ENCODE measurements at regions not wholly inside any gene's neighbourhood (a gene's known extent, or its start where the extent isn't known, plus 50 kb on each side); places are given as distances from the start of the nearest gene placed in this dataset.

DNA sequence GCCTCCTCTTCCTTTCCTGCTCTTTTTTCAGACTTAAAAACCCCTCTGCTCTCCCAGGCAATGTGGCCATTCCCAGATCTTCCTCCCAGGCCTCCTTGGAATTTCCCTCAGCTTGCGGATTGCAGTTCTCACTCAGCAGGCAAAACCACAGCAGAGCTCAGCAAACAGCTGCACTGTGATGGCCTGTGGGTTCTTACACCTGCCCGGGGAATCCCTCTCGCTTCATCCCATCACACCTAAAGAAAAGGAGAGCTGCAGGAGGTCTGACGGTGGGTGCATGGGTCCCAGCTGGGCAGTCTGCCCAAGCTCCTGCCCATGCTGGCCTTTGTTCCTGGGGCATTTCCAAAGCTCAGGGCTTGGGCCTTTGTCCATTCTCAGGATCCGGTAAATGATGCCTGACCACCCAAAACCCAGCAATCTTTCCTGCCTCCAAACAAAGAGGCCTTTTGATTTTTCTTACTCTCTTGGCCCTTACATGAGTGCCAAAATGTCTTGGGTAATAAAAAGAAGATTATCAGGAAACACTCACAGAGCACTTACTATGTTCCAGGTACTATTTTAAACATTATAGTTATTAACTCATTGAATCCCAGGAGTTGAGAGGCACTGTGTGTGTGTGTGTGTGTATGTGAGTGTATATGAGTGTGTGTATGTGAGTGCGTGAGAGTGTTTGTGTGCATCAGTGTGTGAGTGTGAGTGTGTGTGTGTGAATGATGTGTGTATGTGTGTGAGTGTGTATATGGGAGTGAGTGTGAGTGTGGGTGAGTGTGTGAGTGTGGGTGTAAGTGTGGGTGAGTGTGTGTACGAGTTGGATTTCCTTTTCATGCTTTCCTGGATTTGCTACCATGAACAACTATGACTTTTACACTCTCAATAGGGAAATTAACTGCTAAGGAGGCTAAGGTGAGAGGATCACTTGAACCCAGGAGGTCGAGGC is 64.5 kb upstream of the PODXL start:
- ATAC-seq: peak; percentile 48

DNA sequence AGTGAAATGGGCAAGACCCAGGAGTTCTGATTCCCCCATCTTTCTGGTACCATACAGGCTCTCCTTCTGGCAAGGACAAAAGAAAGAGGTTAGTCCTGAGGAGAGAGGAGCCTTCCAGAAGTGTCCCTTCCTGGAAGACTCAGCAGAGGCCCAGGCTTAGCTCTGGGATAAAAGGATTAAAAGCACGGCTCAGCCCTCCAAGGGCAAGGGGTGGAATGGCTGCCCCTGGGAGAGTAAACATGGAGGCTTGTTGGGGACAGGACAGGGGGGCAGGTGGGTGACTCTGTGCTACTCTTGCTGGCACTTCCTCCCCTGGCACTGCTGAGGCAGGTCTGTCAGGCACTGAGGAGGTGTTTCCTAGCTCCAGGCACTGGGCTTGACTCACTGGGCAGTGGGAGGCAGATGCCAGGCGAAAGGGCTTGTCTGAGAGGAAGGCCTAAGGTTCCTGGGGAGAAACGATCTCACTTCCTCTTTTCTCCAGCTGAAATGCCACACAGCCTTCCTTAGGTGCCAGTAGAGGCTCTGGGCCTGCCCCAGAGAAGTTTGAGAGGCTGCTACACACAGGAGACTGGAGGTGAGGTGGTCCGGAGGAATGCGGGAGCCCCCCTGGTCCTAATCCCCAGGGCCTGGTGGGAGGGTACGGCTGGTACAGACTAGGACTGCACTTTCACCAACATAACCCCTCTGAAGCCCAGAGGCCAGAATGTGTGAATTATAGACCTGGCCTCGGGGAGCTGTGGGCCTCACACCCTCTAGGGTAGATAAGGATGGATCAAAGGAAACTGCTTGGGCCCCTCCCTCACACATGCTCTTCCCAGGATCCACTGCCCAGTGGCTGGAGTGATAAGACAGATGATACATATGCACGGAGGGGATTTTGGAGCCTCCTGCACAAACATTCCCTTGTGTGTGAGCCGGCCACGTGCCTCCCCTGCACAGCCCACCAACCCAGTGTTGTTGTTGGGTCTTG is 63.2 kb upstream of the PODXL start:
- ATAC-seq: no peak
- intact Hi-C loops (cut with DNase I): no loop called here
- DNase-seq (ENCODE audit: low spot score): no peak

More for the DNA sequence above, 64.5 kb upstream of the PODXL start:
- no peak for DNase-seq (ENCODE audit: low spot score)
- intact Hi-C loops (cut with DNase I): no loop called here

DNA sequence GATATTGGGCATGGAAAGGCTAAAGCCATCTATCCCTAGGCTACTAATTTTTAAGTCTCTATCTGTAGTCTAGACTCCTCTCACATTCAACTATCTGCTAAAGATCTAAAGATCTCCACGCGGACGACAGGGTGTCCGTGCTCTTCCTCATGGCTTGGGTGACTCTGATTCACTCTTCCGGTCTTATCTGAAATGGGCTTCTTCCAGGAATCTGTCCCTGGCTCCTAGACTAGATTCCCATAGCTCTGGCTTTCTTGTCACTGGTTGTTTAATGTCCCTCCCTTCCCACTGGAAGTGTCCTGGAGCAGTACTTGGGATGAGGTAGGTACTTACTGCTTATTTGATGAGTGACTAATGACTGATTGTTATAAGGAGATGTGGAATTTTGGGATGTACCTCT is 62.0 kb upstream of the PODXL start:
- ATAC-seq: no peak
- intact Hi-C loops (cut with DNase I): no loop called here
- no peak for DNase-seq (ENCODE audit: low spot score)

DNA sequence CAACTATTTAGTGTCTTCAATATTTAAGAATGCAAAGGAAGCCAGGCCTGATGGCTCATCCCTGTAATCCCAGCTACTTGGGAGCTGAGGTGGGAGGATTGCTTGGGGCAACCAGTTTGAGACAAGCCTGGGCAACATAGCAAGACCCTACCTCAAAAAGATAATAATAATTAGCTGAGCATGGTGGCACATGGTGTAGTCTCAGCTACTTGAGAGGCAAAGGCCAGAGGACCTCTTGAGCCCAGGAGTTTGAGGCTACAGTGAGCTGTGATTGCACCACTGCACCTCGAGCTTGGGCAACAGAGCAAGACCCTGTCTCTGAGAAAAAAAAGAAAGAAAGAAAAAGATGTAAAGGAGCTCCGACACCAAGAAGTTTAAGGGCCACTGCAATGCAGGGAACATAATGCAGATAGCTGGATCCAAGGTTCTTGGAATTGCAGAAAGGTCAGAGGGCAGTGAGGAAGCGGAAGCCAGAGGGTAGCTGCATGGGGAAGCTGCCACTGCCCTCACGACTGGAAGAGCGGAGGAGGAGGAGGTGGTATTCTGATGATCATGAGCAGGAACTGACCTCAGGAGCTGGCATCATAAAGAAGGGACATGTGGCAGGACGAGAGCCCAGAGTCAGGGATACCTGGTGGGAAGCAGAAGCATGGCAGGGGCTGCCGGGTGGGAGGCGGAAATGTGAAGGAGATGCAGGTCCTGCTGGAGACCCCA is 60.2 kb upstream of the PODXL start:
- DNase-seq (ENCODE audit: low spot score) (no peak), ATAC-seq (no peak)
- intact Hi-C loops (cut with DNase I): no loop called here

DNA sequence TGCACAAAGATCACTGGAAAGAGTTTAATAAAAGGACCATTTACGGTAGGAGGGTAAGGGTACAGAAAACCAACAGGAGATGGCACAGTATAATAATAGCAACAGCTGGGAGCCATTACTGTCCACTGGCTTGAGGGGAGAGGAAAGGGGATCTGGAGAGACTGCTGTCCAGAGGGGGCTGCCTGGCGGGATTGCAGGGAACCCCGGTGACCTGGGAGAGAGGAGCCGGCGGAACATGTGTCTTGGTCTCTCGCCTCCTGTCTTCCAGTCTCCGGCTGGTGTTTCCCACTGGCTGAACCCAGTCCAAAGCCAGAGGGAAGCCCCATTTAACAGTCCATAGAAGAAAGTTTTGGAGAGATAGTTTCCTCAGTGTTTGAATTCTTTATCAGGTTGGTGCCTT is 57.5 kb upstream of the PODXL start:
- no peak for ATAC-seq
- intact Hi-C loops (cut with DNase I): no loop called here
- no peak for DNase-seq (ENCODE audit: low spot score)

DNA sequence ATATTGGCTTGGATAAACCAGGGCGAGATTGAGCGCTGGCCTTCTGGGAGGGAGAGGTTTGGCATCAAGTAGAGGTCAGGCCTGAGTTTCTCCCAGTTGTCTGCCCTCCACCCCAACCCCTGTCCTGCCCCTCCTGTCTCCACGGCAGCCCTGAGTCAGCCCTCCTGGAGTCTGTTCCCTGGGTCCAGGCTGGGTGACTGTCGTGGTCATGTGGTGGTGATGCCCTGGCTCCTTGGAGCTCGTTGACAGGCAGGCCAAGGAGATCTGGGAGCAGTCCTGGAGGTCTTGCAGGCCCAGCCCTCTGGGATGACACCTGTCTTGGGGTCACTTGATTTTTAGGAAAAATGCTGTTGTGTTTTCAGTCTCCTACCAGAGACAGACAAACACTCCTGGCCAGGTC is 53.6 kb upstream of the PODXL start:
- DNase-seq (ENCODE audit: low spot score) (no peak), ATAC-seq (no peak)
- intact Hi-C loops (cut with DNase I): no loop called here

DNA sequence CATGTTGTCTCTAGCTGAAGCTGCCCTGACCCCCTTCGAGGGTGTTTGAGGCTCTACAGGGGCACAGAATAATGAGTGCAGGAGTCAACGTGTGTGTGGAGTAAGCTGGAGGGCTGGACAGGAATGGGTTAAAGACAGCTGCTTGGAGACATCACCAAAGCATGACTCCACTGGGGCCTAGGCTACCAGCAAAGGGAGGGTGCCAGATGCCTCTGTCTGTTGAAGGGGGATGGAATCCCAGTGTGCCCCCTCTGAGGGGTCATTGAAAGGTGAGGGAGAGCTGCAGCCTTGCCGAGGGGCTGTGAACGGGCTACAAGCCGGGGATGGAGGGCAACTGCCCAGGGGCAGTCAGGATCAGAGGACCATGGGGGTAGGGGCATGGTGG is 51.7 kb upstream of the PODXL start:
- intact Hi-C loops (cut with DNase I): no loop called here
- ATAC-seq: no peak
- no peak for DNase-seq (ENCODE audit: low spot score)

DNA sequence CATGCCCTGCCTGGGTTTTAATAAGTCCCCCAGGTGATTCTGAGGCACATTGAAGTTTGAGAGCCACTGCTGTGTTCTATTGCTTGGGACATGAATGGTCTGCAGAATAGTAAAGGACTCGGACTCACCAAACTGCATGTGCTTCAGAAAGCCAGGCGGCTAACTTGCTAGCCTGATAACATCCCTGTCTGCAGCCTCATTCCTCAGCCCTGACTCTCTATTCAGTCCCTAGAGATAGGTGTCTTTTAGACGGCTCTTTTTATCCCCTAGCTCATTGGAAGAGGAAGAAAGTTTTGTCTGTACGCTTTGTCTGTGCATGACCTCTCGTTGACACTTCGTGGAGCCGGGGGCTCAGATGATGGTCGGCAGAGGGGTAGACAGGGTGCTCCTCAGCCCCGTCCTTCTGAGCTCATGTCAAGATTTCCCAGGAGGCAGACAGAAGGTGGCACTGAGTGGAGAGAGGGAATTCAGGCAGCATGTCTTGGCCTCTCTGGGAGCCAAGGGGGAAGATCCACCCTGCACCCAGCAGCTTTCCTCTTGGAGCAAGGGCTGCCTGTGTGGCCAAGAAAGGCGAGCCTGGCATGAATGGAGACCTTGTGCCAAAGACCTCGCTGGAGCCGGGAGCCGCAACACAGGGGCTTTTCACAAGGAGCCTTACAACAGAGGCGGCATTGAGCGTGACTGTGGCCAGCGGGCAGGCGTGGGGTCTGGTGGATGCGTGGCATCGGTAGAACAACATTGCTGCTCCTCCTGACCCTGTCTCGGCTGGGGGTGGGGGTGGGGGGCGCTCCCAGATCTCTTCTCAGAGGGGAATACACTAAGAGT is 51.1 kb upstream of the PODXL start:
- intact Hi-C loops (cut with DNase I): no loop called here
- ATAC-seq: peak; percentile 75
- peak; percentile 67 for DNase-seq (ENCODE audit: low spot score)

DNA sequence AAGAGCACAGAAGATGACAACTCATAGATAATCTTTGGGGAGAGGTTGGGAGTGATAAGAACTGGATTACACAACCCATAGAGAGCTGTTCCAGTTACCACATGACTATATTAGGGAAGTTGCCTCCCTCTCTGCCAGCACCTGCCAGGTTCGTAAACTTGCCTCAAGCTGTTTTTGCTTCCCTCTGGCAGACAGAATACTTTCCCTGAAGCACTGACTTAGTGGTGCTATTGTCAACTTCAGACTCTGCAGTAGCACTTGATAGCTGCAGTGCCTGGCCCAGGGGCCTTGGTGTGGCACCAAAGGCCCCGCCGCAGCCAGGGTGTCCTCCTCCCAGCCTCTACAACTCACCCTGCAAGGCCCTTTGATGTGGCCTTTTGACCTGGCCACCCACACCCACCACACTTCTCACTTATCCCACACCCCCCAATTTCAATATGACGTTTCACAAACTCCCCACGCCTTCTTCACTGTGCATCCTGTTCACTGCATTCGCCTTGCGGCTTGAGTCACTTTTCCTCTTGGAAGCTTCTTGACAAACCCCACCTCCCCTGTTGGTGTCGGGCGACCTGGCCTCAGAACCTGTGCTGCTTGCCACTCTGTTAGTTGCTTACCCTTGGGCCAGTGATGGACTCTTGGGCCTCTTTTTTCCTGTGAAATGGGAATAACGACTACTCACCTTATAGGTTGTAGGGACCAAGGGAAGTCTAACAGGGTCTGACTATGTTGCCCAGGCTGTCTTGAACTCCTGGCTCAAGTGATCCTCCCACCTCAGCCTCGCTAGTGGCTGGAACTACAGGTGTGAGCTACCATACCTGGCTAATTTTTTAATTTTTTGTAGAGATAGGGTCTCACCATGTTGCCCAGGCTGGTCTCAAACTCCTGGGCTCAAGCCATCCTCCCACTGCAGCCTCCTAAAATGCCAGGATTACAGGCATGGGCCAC is 50.2 kb upstream of the PODXL start:
- intact Hi-C loops (cut with DNase I): no loop called here
- DNase-seq (ENCODE audit: low spot score) (no peak), ATAC-seq (no peak)

All from sciatic nerve (tissue), 2 donors.